Stimulated activated CD4-positive, alpha-beta T cell treated with anti-CD3 and anti-CD28 coated beads, Interleukin-2, amount 100 ng/mL, for 48 hours (primary cell): ENCODE measurements at regions not wholly inside any gene's neighbourhood (a gene's known extent, or its start where the extent isn't known, plus 50 kb on each side); places are given as distances from the start of the nearest gene placed in this dataset.
"Not testable (repeated sequence)": the region's sequence is repeated elsewhere in the genome, so short reads cannot be mapped to it uniquely, and the experiment has no call there.

Experiments used
- DNase-seq, 2 donors: peaks; one replicate each; pipeline ENCODE4 v3.0.0-alpha.2; 2020

DNA sequence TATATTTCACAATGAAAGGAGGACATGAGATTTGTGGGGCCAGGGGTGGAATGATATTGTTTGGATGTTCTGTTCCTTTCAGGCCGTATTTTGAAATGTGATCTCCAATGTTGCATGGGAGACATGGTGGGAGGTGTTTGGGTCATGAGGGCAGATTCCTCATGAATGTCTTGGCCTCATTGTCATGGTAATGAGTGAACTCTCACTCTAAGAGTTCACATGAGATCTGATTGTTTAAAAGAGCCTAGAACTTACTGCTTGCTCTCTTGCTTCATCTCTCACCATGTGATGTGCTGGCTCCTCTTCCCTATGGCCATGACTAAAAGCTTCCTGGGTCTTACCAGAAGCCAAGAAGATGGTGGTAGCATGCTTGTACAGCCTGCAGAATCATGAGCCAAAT is 1183.0 kb downstream of the TECRL start:
- no peak for DNase-seq

DNA sequence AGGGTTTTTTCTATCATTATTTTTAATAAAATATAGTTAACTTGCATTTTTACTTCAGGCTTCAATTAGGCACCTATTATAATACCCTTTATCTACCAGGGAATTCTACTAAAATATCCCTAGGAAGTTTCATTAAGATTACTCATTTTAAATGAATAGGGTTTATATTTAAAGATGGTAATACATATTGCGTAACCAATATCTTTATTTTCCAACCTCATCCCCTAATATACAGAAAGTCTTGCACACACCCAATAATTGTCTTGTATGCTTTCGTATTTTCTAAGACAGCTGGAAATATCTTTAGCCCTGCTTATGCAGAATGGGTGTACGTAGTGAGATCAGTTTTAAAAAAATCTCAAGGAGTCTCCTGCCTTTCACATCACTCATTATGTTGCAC is 1186.8 kb downstream of the TECRL start:
- DNase-seq, result no peak

DNA sequence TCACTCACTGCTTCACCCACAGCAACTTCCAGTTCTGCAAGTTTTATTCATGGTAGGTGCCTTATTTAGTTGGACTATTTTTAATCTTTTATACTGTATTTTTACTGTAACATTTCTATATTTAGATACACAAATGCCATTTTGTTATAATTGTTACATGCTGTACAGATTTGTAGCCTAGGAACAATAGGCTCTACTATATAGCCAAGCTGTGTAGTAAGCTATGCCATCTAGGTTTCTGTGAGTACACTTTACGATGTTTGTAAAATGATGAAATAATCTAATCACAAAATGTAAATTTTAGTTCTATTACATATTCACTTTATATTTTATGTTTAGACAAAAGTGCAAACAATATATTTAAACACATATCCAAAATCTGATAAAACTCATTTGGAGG is 1187.8 kb downstream of the TECRL start:
- DNase-seq, result no peak

DNA sequence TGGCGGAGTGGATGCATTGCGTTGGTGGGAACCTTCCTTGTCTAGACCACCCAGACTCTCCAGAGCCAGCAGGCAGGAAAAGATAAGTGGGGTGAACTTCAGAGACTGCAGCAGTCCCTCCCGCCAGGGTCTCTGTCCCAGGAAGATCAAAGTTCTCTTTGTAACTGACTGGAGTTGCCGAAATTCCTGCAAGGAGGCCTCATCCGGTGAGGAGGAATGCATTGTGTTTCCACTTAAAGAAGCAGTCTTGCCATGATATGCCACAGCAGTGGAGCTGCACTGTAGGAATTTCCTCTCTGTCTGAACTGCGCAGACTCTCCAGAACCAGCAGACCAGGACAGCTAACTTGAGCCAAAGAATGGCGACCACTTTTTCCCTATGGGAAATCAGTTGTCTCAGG is 1190.4 kb downstream of the TECRL start:
- no peak for DNase-seq

DNA sequence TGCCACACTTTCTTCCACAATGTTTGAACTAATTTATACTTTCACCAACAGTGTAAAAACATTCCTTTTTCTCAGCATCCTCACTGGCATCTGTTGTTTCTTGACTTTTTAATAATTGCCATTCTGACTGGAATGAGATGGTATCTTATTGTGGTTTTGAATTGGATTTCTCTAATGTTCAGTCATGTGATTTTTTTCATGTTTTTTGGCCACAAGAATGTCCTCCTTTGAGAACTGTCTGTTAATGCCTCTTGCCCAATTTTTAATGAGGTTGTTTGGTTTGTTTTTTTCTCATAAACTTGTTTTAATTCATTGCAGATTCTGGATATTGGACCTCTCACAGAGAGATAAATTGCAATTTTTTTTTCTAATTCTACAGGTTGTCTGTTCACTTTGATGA is 1195.2 kb downstream of the TECRL start:
- no peak for DNase-seq

DNA sequence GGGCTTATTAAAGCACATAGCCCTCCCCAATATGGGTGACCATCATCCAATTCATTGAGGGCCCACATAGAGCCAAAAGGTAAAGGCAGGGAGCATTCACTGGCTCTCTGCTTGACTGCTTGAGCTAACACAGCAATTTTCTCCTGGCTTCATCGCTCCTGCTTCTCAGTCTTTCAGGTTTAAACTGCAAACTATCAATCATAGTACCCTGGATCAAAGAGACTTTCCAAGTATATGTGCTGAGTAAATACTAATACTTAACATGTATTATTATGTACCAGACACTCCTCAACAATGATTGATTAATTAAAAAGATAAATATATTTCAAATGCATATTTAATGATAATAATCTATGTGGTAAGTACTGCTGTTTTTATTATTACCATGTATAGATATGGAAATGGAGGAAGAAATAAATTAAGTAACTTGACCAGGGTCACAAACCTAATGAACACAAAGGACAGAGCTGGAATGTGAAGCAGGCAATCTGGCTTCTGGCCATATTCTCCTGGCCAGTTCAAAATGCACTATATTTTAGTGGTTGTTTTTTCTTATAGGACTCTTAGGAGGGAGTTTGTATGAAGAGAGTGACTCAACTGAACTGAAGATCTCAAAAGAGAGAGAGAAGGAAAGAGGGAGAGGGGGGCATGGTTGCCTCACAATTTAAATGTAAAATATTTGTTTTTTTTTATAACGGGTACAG is 1197.3 kb downstream of the TECRL start:
- no peak for DNase-seq

DNA sequence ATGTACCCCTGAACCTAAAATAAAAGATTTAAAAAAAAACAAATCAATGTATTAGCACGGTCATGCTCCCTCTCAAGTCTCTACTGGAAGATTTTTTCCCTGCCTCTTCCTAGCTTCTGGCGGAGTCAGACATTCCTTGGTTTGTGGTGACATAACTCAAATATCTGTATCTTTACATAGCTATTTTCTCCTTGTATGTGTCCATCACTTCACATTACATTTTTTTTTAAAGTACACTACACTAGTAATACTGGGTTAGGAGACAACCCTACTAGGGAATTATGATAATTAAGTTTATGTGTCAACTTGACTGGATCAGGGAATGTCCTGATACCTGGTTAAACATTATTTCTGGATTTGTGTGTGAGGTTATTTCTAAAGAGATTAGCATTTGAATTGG is 1197.9 kb downstream of the TECRL start:
- DNase-seq, result no peak

DNA sequence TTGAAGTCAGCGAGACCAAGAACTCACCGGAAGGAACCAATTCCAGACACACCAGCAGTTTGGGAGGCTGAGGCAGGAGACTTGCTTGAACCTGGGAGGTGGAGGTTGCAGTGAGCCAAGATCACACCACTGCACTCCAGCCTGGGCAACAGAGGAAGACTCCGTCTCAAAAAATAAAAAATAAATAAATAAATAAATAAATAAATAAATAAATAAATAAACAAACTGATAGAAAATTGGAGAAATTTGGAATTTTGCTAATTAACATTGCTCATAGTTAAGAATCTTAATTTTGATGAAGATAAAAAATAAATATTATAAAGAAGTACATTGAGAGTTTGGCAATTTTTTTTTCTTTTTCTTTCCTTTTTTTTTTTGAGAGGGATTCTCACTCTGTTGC is 1216.2 kb downstream of the TECRL start:
- not testable (repeated sequence) for DNase-seq

DNA sequence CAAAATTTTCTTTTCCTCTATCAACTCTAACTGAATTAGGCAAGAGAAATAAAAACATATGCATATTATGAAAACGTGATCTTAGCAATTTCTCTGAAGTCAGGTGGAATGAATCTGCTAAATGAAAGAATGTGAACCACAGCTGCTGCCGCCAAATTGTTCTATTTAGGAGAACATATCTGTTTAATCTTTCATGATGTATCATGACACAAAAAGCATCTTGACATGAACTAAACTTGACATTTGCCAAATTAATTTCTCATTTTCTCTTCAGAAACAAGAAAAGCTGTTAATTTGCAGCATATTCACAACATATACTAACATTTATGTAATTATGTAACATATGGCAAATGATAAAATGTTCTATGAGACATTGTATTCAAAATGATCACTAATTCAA is 1237.9 kb downstream of the TECRL start:
- DNase-seq, result no peak

DNA sequence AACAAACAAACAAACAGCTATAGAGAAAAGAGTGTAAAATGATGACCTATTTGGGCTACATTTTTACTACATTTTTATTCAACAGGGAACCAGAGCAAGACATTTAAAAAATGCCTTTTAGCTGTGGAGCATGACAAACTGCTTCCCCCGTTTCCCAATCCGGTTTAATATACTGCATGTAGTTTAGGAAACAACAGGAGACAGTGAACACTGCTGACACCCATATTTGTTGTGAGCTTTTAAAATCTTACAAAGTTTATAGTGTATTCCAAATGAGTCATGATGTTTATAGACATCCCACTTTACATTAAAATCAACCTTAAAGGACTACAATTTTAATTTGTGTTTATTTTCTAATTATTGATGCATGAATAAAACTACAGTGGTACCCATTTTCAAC is 1238.3 kb downstream of the TECRL start:
- no peak for DNase-seq

DNA sequence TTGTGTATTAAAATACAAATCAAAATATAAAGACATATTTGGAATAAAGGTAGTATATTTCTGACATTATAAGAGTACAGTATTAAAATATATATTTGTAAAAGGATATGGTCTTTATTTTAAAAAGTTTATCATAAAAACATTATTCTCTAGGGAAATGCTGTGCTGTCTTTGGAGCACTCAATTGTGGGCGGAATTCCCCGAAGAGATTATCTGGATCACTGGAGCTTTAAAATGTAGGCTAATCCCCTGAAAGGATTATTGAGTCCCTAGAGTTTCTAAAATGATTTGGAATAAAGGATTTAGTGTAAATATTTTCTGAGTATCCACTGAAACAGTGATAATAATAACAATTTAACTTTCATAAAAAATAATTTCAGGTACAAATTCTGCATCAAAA is 1239.4 kb downstream of the TECRL start:
- DNase-seq, result no peak

DNA sequence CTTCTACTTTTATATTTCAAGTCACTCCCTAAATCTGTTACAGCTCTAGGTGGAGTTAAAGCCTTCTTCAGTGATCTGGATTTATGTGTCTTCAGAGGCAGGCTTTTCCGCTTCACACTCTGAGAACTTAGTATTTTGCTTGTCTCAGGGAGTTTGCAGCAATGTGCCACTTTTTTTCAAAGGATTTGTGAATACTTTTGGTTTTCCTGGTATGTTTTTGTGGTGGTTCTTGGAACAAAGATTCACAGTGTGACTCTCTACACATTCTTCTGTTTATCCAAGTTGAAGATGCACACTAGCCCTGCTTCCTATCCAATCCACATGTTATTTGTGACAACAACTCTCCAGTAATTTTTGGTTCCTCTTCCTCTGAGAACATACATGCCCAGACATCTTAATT is 1253.7 kb downstream of the TECRL start:
- no peak for DNase-seq

DNA sequence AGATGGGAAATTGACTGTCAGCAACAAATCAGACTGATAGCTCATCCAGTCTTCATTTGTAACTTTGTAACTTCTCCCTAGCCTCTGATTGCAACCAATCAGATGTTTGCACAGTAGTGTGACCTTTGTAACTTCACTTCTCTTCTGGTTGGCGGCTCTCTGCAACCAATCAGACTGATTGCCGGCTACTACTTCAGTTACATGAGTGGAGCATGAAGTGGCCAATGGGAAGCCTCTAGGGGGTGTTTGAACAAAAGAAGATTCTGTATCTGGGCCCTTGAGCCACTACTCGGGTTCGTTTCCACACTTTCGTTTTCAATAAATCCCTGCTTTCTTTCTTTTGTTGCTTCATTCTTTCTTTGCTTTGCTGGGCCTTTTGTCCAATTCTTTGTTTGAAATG is 1285.8 kb downstream of the TECRL start:
- DNase-seq, result no peak

DNA sequence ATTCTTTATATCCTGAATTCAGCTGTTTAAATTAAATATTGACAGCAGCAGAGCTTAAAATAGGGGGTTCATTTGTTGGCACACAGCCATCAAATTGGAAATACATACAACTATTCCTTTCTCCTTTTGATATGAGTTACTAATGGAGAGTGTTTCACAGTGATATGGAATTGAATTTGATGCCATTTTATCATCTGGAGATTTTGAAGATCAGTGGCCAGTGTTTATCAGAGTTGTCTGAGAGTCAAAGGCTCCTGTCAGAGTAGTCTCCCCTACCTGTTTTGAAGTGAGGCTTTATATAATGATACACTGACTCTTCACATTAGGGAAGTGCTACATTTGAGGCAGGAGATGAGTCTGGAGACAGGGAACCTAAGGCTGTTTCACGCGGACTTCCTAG is 1286.3 kb downstream of the TECRL start:
- no peak for DNase-seq

DNA sequence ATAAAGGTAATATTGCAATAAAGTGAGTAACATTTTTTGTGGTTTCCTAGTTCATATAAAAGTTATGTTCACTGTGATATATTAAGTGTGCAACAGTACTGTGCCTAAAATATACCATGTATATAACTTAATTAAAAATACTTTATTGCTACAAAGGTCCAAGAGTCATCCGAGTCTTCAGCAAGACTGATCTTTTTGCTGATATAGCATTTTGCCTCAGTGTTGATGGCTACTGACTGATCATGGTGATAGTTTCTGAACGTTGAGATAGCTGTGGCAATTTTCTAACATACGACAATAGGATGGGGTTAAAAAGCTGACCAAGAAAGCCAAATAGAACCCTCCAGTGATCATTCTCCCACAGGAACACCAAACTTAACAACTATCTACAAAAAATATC is 1302.7 kb downstream of the TECRL start:
- no peak for DNase-seq

DNA sequence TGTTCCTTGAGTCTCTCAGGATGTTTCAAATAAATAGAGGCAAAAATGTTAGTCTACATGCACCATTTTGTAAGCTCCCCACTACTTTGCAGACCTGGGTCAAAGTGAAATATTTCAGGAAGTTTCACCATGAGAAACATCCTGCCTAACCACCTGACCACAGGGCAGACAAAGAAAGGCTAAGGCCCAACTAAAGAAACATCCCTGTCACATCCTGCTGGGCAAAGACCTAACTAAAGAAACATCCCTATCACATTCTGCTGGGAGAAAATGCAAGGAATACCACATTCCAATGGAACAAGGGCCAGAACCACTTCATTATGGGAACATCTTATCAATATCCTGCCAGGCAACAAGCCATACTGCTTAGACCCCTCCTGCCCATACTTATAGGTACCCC is 1303.4 kb downstream of the TECRL start:
- no peak for DNase-seq

DNA sequence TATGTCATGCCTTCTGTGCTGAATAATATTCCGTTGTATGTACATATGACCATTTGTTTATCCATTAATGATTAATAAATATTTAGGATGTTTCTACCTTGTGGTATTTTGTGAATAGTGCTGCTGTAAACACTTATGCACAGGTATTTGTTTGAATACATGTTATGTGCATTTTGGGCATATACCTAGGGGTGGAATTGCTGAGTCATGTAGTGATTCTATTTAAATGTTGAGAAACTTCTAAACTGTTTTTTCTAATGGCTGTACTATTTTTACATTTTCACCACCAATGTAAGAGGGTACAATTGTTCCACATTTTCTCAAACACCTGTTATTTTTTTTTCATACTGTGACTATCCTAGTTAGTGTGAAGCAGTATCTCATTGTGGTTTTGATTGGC is 1318.6 kb downstream of the TECRL start:
- no peak for DNase-seq

DNA sequence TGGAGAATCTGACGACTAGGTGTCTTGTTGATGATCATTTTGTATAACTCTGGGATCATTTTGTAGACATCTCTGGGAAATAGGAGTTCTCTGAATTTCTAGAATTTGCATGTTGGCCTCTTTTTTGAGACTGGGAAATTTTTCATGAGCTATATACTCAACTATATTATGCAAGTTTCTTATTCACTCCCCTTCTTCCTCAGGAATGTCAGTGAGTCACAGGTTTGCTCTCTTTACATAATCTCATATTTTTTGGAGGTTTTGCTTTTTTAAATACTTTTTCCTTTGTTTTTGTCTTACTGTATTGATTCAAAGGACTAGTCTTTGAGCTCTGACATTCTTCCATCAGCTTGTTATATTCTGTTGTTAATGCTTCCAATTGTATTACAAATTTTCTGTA is 1324.2 kb downstream of the TECRL start:
- DNase-seq, result no peak

DNA sequence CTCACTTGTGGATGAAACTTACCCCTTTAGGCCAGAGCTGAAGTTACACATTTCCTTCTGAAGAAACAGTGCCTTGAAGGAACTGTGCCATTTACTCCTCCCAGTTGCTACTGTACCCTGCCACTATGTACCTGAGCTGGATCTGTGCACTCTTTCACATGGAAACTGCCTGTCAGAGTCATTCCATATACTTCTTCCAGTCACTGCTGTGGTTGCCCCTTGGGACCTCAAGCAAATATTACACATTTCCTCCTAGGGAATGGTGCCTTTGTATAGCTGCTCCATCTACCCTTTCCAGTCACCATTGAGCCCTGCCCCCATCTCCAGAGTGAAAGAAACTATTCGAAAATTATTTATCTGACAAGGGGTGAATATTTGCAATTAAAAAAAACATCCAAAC is 1328.3 kb downstream of the TECRL start:
- no peak for DNase-seq

DNA sequence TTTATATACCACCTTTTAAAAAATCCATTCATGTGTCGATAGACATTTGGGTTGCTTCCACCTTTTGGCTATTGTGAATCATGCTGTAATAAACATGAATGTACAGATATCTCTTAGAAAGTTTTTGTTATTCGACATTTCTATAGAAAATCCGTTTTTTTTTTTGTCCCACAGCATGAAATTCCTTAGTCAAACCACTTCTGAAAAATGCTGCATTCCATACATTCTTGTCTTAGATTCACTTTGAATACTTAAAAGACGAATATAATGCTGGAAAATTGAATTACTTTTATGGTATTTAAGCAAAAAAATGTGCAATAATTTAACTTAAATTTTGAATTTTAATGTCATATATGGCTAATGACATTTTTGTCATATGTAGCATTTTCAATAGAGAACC is 1345.5 kb downstream of the TECRL start:
- no peak for DNase-seq

DNA sequence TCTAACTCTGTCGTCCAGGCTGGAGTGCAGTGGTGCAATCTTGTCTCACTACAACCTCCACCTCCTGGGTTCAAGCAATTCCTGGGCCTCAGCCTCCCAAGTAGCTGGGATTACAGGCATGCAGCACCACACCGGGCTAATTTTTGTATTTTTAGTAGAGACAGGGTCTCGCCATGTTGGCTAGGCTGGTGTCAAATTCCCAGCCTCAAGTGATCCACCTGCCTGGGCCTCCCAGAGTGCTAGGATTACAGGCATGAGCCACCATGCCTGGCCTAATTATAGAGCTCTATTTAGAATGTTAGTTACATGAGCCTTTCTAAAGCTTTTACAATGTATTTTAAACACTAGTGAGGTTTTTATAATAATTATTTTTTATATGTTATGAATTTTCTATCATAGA is 1346.4 kb downstream of the TECRL start:
- DNase-seq, result not testable (repeated sequence)

DNA sequence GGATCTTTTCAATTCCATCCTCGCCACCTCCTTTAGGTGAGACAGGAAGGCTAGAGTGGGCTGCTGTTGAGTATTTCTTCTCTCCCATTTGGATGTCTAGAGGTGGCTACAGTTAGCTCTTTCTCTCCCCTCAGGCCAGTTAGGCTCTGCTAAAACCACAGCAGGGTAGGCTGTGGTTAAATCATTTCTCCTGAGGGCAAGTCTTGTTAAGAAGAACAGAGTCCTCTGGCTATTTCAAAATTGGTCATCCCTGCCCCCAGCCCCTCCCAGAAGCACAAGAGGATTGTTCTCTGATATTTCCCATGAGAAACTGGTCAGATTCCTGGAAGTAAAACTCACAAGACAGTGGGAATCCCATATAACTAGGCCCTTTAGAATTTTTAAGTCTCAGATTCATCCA is 1359.5 kb downstream of the TECRL start:
- DNase-seq, result no peak

DNA sequence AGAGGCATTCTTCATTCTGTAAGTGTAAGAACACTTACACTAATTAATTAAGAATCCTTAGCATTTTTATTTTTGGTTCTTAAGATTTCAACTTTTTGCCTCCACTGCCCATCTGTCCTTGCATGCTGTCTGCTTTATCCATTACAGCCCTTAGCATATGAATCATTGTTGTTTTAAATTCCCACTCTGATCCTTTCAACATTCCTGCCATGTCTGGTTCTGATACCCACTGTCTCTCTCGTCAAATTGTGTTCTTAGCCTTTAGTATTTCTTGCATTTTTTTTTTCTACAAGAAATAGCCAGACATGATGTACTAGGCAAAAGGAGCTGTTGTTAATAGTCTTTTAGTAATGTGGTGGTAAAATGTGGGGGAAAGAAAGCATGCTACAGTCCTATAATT is 1360.0 kb downstream of the TECRL start:
- no peak for DNase-seq

DNA sequence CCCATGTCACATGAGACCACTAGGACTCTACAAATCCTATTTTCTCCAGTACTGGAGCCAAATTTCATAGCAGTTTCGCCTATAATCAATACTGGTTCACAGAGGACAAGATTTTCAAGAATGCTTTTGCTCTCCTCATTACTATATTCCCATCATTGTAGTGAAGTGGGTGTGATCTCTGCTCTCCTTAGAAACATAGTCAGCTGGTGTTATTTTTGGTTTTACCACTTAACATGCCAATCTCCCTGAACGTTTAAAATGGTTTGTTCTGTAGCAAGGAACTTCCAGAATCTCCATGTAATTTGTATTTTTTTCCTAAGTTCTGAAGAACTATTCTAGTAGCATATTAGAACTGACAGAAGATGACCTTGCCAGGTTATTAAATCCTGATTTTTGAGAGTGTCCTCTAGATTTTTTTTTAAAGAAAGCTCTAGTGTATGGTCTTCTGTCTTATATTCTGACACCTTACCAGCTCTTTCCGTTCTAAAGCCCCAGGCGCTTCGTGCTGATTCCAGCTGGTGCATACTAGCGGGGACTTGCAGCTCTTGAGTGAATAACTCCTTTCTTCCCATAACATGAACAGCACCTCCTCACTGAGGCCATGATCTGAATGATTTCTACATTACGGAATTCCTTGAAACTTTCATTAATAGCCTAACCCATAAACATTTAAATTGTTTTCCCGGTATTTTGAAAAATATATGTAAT is 1372.9 kb downstream of the TECRL start:
- no peak for DNase-seq

DNA sequence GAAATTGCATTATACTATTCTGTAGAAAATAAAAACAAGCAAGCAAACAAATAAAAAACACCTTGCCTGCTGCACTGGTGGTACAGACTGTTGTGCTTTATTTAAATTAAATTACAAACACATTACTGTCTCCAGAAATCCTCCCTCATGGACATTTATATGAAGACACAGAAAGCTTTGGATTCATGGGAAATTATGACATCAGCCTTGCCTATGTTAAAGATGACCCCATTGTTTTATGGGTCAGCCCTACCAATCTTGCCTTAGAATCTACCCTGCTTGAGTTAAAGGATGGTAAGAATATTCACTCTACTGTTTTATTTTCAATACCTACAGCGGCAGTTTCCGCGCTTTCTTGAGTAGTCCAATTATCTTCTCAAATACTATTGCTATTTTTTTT is 1379.9 kb downstream of the TECRL start:
- no peak for DNase-seq
